ENCODE measurements at regions not wholly inside any gene's neighbourhood (a gene's known extent, or its start where the extent isn't known, plus 50 kb on each side); places are given as distances from the start of the nearest gene placed in this dataset.

GRCh38 chrX:42602566-42602965, 175.4 kb downstream of the PPP1R2C start:
- Histone ChIP-seq H3K27ac (ENCODE audit: low read depth, low read length) (no peak overlapping the region), H3K9me2 (replicated peaks; ENCODE audit: control insufficient read depth, low read length) (no peaks in the 10 kb centered on the region), H3K27me3 (ENCODE audit: control insufficient read depth, low read length) (no peaks in the 10 kb centered on the region), H3K79me2 (ENCODE audit: control insufficient read depth, low read length) (no peaks in the 10 kb centered on the region), H3K9me3 (ENCODE audit: control insufficient read depth, insufficient read depth, low read length) (no peaks in the 10 kb centered on the region), H3K4me2 (ENCODE audit: low read length) (no peak overlapping the region), H4K20me1 (ENCODE audit: control insufficient read depth, insufficient read depth, low read depth, low read length) (no peaks in the 10 kb centered on the region), H3K4me1 (ENCODE audit: control insufficient read depth, low read length) (no peaks in the 10 kb centered on the region), H3F3A (ENCODE audit: control insufficient read depth, insufficient read depth) (no peaks in the 10 kb centered on the region), H3K4me3 (ENCODE audit: low read length) (no peak overlapping the region), H3K36me3 (ENCODE audit: control insufficient read depth, low read length) (no peaks in the 10 kb centered on the region)
- TF ChIP-seq EZH2phosphoT487 (IDR thresholded peaks at IDR 0.05; ENCODE audit: borderline replicate concordance, low read length) (no peak), CTCF (IDR thresholded peaks at IDR 0.05; ENCODE audit: low read depth, low read length, poor library complexity, severe bottlenecking) (no peak)

- Histone ChIP-seq H3K27ac (ENCODE audit: low read depth, low read length) (no peak overlapping the region), H3K36me3 (ENCODE audit: control insufficient read depth, low read length) (no peaks in the 10 kb centered on the region), H3K27me3 (ENCODE audit: control insufficient read depth, low read length) (no peaks in the 10 kb centered on the region), H3K9me2 (replicated peaks; ENCODE audit: control insufficient read depth, low read length) (no peaks in the 10 kb centered on the region), H4K20me1 (ENCODE audit: control insufficient read depth, insufficient read depth, low read depth, low read length) (no peaks in the 10 kb centered on the region), H3K4me2 (ENCODE audit: low read length) (no peak overlapping the region), H3K4me3 (ENCODE audit: low read length) (no peak overlapping the region), H3F3A (ENCODE audit: control insufficient read depth, insufficient read depth) (no peaks in the 10 kb centered on the region), H3K79me2 (ENCODE audit: control insufficient read depth, low read length) (no peaks in the 10 kb centered on the region), H3K4me1 (ENCODE audit: control insufficient read depth, low read length) (no peaks in the 10 kb centered on the region), H3K9me3 (ENCODE audit: control insufficient read depth, insufficient read depth, low read length) (no peaks in the 10 kb centered on the region)
- TF ChIP-seq CTCF (IDR thresholded peaks at IDR 0.05; ENCODE audit: low read depth, low read length, poor library complexity, severe bottlenecking): no peak
- TF ChIP-seq EZH2phosphoT487 (IDR thresholded peaks at IDR 0.05; ENCODE audit: borderline replicate concordance, low read length): no peak
These were observed 175.8 kb downstream of the PPP1R2C start for GRCh38 chrX:42602136-42602535.

DNA sequence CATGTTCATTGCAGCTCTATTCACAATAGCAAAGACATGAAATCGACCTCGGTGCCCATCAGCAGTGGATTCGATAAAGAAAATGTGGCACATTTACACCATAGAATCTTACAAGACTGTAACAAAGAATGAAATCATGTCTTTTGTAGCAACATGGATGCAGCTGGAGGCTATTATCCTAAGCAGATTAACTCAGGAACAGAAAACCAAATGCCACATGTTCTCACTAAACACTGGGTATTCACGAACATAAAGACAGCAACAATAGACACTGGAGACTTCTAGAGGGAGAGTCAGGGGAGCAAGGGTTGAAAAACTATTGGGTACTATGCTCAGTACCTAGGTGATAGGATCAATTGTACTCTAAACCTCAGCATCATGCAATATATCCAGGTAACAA, 180.5 kb downstream of the PPP1R2C start:
- no peaks in the 10 kb centered on the region for H3K27me3 ChIP-seq (ENCODE audit: control insufficient read depth, low read length)
- H3K9me2 ChIP-seq (replicated peaks; ENCODE audit: control insufficient read depth, low read length): no peaks in the 10 kb centered on the region
- no peak overlapping the region for H3K4me2 ChIP-seq (ENCODE audit: low read length)
- H3F3A ChIP-seq (ENCODE audit: control insufficient read depth, insufficient read depth): no peaks in the 10 kb centered on the region
- H3K4me1 ChIP-seq (ENCODE audit: control insufficient read depth, low read length): no peaks in the 10 kb centered on the region
- H3K79me2 ChIP-seq (ENCODE audit: control insufficient read depth, low read length): no peaks in the 10 kb centered on the region
- no peak overlapping the region for H3K4me3 ChIP-seq (ENCODE audit: low read length)
- no peaks in the 10 kb centered on the region for H3K36me3 ChIP-seq (ENCODE audit: control insufficient read depth, low read length)
- no peak overlapping the region for H3K27ac ChIP-seq (ENCODE audit: low read depth, low read length)
- TF ChIP-seq EZH2phosphoT487 (IDR thresholded peaks at IDR 0.05; ENCODE audit: borderline replicate concordance, low read length): no peak
- no peak for TF ChIP-seq CTCF (IDR thresholded peaks at IDR 0.05; ENCODE audit: low read depth, low read length, poor library complexity, severe bottlenecking)
- H4K20me1 ChIP-seq (ENCODE audit: control insufficient read depth, insufficient read depth, low read depth, low read length): no peaks in the 10 kb centered on the region
- no peaks in the 10 kb centered on the region for H3K9me3 ChIP-seq (ENCODE audit: control insufficient read depth, insufficient read depth, low read length)
